ENCODE measurements at regions not wholly inside any gene's neighbourhood (a gene's known extent, or its start where the extent isn't known, plus 50 kb on each side); places are given as distances from the start of the nearest gene placed in this dataset.

GRCh38 chr17:69880591-69881112, 194.4 kb upstream of the KCNJ16 start:
- TF ChIP-seq CTCF (IDR thresholded peaks at IDR 0.05) (no peak), SIN3A (IDR thresholded peaks at IDR 0.05; ENCODE audit: borderline replicate concordance, low read depth, low read length) (no peak), CHD2 (IDR thresholded peaks at IDR 0.05; ENCODE audit: low read length, partially characterized antibody) (no peak), EP300 (IDR thresholded peaks at IDR 0.05; ENCODE audit: borderline replicate concordance in 1 of 2, low read depth in 1 of 2, low read length in 1 of 2) (no peak)

All from SK-N-SH (cell line).